NB4 (cell line): ENCODE measurements at regions not wholly inside any gene's neighbourhood (a gene's known extent, or its start where the extent isn't known, plus 50 kb on each side); places are given as distances from the start of the nearest gene placed in this dataset.

Source experiments
- MYC ChIP-seq: IDR thresholded peaks from 2 replicates; pipeline ENCODE4 v1.6.1; 2011; ENCODE audit warnings: low read depth, low read length
- TF ChIP-seq, protein P1 (sequence below): IDR thresholded peaks from one replicate; pipeline ENCODE4 v1.5.1; 2012; ENCODE audit warnings: low read depth, low read length

GRCh38 chr5:106882035-106882434 is 788.7 kb downstream of the EFNA5 start:
- TF ChIP-seq, protein P1, sequence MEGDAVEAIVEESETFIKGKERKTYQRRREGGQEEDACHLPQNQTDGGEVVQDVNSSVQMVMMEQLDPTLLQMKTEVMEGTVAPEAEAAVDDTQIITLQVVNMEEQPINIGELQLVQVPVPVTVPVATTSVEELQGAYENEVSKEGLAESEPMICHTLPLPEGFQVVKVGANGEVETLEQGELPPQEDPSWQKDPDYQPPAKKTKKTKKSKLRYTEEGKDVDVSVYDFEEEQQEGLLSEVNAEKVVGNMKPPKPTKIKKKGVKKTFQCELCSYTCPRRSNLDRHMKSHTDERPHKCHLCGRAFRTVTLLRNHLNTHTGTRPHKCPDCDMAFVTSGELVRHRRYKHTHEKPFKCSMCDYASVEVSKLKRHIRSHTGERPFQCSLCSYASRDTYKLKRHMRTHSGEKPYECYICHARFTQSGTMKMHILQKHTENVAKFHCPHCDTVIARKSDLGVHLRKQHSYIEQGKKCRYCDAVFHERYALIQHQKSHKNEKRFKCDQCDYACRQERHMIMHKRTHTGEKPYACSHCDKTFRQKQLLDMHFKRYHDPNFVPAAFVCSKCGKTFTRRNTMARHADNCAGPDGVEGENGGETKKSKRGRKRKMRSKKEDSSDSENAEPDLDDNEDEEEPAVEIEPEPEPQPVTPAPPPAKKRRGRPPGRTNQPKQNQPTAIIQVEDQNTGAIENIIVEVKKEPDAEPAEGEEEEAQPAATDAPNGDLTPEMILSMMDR: no peak
- no peak for TF ChIP-seq MYC
